Astrocyte of the spinal cord (primary cell): ENCODE measurements at regions not wholly inside any gene's neighbourhood (a gene's known extent, or its start where the extent isn't known, plus 50 kb on each side); places are given as distances from the start of the nearest gene placed in this dataset.
A peak's percentile ranks its signal among the peaks of the same experiment; 100 is the strongest.

ENCODE experiments used
- DNase-seq: peaks from one replicate; pipeline ENCODE4 v3.0.0; 2011; ENCODE audit warnings: low read depth, low spot score
- H3K4me3 ChIP-seq: 2 replicates; pipeline ENCODE4 v1.5.1; 2011; ENCODE audit warnings: low read depth, mild to moderate bottlenecking, low read length, moderate library complexity
- in situ Hi-C: cut with HindIII; loops from 2 replicates; pipeline ENCODE4 v1.10.0; 2017; ENCODE audit warnings: low sequenced_read_pairs
- TF ChIP-seq, protein P1 (sequence below): IDR thresholded peaks from 2 replicates; pipeline ENCODE4 v1.5.1; 2012; ENCODE audit warnings: low read depth, mild to moderate bottlenecking, low read length, inconsistent platforms

DNA sequence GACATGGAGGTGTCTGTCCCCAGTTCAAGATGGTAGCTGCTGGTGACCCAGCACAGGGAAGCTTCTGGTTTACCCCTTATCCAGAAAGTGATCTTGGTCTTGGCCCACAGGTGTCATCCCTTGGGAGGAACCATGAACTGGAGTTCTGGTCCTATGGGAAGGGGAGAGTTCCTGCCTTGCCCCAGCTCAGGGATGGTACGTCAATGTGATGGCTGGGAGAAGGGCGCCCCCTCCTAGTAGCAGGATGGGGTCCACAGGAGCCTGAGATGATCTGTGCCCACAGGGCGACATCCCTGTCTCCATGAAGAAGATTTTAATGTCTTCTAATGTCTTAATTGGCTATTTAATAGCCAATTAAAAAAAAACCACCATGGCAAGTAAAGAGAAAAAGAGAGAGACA is 249.8 kb downstream of the SIPA1L2 start:
- TF ChIP-seq, protein P1, sequence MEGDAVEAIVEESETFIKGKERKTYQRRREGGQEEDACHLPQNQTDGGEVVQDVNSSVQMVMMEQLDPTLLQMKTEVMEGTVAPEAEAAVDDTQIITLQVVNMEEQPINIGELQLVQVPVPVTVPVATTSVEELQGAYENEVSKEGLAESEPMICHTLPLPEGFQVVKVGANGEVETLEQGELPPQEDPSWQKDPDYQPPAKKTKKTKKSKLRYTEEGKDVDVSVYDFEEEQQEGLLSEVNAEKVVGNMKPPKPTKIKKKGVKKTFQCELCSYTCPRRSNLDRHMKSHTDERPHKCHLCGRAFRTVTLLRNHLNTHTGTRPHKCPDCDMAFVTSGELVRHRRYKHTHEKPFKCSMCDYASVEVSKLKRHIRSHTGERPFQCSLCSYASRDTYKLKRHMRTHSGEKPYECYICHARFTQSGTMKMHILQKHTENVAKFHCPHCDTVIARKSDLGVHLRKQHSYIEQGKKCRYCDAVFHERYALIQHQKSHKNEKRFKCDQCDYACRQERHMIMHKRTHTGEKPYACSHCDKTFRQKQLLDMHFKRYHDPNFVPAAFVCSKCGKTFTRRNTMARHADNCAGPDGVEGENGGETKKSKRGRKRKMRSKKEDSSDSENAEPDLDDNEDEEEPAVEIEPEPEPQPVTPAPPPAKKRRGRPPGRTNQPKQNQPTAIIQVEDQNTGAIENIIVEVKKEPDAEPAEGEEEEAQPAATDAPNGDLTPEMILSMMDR = no peak
- in situ Hi-C loops = no loop called here
- no peak for DNase-seq
- no peak overlapping the region for H3K4me3 ChIP-seq

DNA sequence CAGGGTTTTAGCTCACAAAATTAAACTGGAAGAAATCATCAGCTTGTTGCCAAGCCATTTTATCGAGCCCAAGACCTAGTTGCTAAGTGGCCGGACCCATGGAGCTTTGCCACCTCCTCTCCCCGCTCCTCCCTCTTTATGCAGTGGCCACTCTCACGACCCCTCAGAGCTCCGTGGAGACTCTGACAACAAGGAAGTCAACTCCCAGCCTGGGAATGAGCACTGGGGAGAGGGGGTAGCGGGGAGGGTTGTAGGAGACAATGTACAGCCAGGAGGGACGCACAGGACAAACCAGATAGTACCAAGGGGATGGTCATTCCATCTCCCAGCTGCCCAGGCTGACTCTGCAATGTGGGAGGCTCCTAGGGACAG is 250.9 kb downstream of the SIPA1L2 start:
- DNase-seq = no peak
- no peak overlapping the region for H3K4me3 ChIP-seq
- in situ Hi-C loops = no loop called here
- TF ChIP-seq, protein P1 = no peak

DNA sequence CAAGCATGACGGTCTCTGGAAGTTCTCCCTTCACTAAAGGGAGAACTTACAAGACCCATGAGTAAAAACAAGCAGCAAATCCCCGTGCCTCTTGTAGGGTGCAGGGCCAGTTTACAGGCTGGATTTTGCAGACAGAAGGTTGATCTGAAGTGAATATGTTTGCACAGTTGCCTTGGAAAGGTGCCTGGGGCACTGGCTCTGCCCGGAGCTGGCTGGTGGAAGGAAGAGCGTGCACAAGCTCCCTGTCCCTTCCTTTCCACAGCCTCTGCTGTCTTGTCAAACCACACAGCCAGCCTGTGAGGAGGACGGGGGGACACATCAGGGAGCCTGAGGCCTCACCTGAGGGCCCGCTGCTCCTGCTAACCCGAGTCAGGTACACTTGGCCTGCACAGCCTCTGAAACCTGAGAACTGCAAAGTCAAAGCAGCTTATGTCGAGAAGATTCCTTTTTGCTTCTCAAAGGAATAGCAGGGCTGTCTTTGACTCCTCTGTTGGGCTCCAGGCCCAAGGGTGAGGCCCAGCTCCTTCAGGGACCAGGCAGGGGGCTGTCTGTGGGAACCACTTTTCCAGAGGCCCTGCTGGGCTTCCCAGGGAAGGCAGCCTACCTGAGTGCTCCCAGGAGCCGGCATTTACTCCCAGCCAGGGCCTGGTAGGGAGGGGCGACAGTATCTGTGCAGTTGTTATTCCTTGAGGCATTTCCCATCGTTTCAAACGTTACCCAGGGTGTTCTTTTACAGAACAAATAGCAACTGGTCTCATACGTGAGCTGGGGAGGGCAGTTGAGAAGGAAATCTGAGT is 251.5 kb downstream of the SIPA1L2 start:
- H3K4me3 ChIP-seq = no peak overlapping the region
- DNase-seq = peak; percentile 55
- TF ChIP-seq, protein P1 = no peak
- in situ Hi-C loops = no loop called here

DNA sequence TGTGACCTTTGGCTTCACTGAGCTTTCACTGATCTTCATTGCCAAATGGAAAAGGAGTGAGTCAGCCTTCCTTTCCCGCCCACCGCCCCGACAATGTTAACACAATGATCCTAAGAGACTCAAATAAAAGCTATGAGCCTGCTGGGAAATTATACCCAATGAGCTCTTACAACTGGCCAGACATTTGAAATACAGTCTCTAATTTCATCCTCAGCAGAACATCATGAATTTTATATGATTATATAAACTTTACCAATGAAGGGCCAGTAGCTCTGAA is 252.5 kb downstream of the SIPA1L2 start:
- DNase-seq = peak; percentile 81
- TF ChIP-seq, protein P1 = no peak
- H3K4me3 ChIP-seq = no peak overlapping the region
- in situ Hi-C loops = no loop called here

DNA sequence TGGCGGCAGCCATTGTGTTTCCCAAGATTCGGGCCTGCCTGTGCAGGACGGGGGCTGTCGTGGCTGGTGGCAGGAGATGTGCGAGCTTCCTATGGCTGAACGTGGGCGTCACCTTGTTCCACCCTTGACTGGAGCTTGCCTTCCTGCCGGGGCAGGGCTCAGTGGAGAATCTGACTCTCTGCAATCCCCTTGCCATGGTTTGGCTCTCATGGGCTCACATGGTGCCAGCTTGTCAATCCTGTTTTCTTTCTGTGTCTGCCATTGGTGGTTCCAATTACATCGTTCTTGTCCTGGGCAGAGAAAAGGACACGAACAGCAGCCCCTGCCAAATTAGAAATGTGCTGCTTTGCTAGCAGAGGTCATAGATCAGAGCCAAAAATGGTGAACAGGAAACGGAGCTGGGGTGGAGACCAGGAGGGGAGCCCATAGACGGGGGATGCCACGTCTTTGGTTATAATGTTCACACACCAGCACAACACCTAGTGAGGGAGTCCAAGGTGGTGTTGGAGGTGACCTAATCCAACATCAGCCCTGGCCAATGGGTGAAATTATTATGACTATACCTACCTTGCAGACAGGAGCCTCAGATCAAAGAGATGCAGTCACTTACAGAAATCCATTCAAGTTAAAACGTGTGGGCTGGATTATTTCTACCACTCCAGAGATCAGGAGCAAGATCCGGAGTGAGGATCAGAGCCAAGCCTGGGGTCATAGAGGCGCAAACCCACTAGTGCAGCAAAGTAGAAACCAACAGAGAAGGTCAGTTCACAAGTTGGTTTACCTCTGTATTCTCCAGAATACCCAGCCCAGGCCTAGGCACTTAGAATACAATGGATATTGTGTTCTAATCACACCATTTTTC is 253.1 kb downstream of the SIPA1L2 start:
- TF ChIP-seq, protein P1 = no peak
- no peak for DNase-seq
- in situ Hi-C loops = no loop called here
- no peak overlapping the region for H3K4me3 ChIP-seq

DNA sequence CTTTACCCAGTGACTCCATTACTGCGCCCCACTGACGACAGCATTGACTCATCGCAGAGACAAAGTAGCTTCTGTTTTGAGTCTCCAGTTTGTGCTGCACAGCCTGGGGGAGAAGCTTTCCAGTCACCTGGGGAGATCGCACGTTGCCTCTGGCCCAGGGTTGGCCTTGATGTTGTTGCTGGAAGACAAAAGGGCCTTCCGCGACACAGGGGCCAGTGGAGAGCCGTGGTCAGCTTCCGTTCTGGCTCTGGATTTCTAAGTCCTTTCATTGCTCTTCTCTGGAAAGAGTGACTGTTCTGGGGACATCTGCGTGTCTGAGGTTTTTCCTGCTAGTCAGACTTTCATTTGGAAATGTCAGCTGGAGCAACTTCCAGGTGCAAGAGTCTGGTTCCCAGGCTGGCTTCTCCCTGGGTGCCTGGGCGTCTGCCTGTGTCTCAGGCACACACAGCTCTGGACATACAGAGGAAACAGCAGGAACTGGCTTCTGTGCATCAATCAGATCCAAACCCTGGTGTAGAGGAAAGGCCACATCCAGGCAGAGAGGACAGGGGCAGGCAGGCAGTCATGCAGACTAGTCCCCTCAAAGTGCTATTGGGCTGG is 257.0 kb downstream of the SIPA1L2 start:
- TF ChIP-seq, protein P1 = no peak
- in situ Hi-C loops = no loop called here
- H3K4me3 ChIP-seq = no peak overlapping the region
- DNase-seq = peak; percentile 20
